RCC 7860 (cell line): ENCODE measurements at regions not wholly inside any gene's neighbourhood (a gene's known extent, or its start where the extent isn't known, plus 50 kb on each side); places are given as distances from the start of the nearest gene placed in this dataset.

Experiments used
- DNase-seq: peaks from one replicate; pipeline ENCODE4 v3.0.0-alpha.2; 2015; ENCODE audit warnings: low spot score
- FAIRE-seq: peaks from 2 replicates; lab custom pipeline; 2012; peaks lifted over from hg19 to GRCh38; lab: Jason Lieb, UNC

GRCh38 chr2:155830351-155830750 lies 502.2 kb downstream of the NR4A2 start:
- FAIRE-seq (no peak), DNase-seq (no peak)

DNA sequence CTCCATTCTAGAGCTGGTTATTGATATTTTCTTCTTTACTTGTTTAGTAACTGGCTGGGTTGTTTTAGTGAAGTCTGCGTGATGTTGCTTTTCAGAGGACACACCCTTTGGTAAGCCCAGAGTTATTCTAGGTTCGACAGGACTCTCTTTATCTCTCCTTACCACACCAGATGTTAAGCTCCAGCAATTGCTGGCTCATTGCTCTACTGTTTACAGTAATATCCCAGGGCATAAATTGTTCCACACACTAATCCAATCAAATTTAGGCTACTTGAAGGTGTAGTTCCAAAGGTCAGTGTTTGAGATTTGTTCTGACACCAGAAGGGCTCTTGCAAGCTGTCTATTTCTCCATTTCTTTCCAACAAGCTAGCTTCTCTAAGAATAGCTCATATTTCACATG lies 506.6 kb downstream of the NR4A2 start:
- DNase-seq, result no peak

DNA sequence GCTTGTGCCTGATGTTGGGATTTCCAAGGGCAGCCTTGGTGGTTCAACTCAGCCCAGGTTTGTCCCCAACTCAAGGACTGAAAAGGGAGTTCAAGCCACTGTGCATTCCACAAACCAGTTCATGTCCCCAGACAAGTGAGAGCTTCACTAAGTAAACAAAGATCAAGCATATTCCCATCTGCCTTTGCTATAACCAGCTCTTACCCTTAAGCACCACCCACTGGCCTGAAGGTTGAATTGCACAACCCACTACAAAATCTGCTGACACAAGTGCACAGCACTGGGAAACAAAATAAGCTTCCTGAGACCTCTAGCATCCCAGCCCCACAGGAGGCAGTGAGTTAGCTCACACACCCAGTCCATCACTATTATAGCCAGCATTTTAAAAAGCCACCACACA lies 516.7 kb downstream of the NR4A2 start:
- DNase-seq (peak; percentile 11), FAIRE-seq (no peak)

More for the DNA sequence above, 506.6 kb downstream of the NR4A2 start:
- no peak for FAIRE-seq

GRCh38 chr2:155815275-155815674 lies 517.2 kb downstream of the NR4A2 start:
- no peak for FAIRE-seq
- DNase-seq, result no peak

DNA sequence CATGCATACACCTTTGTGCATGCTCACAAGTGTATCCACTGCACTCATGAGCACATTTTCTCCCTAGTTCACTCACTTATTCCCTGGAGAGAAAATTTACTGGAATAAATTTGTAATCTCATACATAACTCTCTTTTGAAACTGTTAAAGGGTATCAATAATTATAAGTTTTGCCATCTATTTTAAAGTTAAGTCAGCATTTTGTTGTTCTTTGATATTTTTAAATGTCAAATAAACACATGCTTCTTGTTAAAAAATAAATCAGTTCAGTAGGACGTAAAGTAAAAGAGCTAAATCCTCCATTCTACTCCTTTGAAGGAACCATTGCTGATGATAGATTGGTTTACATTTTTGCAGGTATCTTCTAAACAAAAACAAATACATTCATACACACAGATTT lies 522.1 kb downstream of the NR4A2 start:
- DNase-seq (no peak), FAIRE-seq (no peak)

DNA sequence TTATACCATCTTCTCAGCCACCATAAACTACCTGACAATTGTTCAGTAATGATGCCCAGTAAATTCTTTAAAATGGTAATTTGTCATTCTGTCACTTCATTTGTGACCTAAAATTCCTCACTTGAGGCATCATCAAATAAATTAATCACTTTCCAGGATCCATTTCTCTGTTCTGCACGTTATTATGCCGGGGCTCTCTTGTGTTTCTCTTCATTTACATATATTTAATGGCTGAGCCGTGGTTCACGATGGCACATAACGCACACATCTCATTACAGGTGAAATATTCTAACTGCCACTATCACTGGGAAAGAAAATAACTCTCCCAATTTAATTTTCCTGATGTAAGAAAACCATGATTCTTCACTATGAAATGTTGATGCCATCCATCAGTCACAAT lies 529.6 kb downstream of the NR4A2 start:
- FAIRE-seq (no peak), DNase-seq (no peak)

DNA sequence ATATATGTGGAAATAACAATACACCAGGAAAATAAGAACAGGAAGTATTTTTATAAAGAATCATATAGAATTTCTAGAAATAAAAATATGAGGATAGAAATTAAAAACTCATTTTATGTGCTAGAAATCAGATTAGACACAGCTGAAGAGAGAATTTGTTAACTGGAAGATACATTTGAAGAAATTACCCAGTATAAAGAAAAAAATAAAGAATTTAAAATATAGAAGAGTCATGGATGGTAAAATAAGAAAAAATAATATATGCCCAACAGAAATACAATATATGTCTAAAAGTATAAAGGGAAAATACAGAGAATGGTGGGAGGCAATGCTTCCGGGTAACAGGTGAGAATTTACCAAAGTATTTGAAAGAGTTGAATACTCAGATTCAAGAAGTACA lies 539.9 kb downstream of the NR4A2 start:
- FAIRE-seq (no peak), DNase-seq (no peak)

GRCh38 chr2:155770516-155770915 lies 562.0 kb downstream of the NR4A2 start:
- no peak for FAIRE-seq
- no peak for DNase-seq

DNA sequence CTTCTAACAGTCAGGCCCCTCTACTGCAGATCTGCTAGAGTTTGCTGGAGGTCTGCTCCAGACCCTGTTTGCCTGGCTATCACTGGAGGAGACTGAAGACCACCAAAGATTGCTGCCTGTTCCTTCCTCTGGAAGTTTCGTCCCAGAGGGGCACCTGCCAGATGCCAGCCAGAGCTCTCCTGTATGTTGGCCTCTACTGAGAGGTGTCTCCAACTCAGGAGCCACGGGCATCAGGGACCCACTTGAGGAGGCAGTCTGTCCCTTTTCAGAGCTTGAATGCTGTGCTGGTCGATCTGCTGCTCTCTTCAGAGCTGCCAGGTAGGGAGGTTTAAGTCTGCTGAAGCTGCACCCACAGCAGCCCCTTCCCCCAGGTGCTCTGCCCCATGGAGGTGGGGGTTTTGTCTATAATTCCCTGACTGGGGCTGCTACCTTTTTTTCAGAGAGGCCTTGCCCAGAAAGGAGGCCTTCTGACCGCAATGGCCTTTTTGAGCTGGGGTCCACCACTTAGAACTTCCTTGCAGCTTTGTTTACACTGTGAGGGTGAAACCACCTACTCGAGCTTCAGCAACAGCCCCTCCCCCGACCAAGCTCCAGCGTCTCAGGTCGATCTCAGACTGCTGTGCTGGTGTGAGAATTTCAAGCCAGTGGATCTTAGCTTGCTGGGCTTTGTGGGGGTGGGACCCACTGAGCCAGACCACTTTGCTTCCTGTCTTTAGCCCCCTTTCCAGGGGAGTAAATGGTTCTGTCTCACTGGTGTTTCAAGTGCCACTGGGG lies 566.0 kb downstream of the NR4A2 start:
- FAIRE-seq, result no peak
- no peak for DNase-seq

GRCh38 chr2:155755481-155755880 lies 577.0 kb downstream of the NR4A2 start:
- DNase-seq (no peak), FAIRE-seq (no peak)

GRCh38 chr2:155748131-155748530 lies 584.4 kb downstream of the NR4A2 start:
- FAIRE-seq, result no peak
- no peak for DNase-seq

DNA sequence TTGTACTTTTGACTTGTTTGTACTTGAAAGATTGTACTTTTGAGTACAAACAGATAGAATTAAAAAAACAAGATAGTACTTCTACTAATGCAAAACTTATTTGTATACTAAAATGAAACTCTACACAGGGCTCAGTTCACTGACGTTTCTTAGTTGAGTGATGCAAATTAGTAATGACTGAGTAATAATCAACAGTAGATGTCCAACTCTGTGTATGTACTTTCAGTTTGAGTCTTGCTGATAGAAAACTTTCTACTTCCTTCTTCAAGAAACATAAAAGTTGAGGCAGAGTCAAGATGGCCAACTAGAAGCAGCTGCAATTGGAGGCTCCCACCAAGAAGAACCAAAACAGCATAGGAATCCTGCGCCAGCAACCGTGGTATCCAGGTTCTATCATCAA lies 585.0 kb downstream of the NR4A2 start:
- no peak for DNase-seq
- FAIRE-seq, result no peak

GRCh38 chr2:155733091-155733853 lies 599.2 kb downstream of the NR4A2 start:
- no peak for FAIRE-seq
- no peak for DNase-seq

DNA sequence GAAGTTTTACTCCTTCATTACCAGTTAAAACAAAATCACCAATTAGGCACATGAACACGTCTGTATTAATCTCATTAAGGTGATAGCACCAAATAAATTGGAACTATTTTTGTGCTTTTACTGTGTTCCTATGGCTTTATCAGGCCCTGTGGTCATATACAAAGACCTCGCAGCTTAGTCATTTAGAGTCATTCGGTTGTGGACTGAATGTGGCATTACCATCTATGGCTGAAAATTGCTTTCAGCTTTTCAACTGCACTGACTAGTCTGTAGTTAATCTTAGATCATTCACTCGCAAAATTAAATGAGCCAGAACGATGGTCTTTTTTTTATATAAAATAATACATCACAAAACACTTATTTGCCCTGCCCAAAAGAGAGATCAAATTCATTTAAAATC lies 601.7 kb downstream of the NR4A2 start:
- no peak for FAIRE-seq

DNA sequence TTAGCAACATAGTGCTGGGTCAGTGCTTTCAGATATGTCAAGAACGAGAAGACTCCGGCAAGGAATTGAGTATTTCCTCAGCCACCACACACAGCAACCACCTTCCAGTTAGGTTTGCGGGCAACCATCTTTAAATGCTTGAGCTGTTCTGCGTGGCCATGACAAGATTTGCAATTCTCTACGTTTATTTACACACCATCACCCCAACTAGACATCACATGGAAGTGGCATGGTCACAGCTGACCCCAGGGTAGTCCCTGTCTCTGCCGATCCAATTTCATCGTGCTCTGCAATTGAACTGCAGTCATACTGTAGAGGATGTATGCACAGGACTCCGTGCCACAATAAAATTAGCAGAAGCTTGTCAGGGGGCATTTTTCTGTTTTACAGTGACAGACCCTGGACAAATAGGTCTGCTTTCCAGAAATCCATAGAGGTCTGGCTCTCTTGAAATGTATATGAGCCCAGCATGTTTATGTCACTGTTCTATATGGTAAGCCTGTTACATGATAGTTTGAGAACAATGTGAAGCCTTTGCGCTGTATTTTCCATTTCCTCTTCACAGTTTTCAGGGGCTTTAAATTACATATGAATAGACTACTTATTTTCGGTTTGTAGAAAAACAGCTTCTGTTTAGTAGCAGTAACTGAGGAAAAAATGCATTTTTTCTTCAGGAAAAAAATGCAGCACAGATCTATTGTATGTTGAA lies 605.2 kb downstream of the NR4A2 start:
- FAIRE-seq (no peak), DNase-seq (no peak)

More for the DNA sequence above, 601.7 kb downstream of the NR4A2 start:
- DNase-seq, result peak; percentile 16

DNA sequence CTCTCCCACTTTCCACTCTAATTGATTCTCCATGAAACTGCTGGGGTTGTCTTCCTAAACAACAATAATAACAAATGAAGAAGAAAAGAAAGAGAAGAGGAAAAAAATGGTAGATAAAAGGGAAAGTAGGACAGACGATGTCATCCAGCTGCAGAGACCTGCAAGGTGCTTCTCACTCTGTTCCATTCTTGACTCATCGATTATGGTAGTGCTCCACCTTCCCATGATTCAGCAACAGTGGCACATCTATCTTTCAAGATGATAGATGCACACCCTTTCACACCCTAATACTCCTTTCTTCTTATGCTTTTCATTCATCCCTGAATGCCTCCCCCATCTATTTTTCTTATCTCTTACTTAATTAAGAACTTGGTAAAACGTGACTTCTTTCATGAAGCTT lies 610.2 kb downstream of the NR4A2 start:
- FAIRE-seq (no peak), DNase-seq (no peak)

DNA sequence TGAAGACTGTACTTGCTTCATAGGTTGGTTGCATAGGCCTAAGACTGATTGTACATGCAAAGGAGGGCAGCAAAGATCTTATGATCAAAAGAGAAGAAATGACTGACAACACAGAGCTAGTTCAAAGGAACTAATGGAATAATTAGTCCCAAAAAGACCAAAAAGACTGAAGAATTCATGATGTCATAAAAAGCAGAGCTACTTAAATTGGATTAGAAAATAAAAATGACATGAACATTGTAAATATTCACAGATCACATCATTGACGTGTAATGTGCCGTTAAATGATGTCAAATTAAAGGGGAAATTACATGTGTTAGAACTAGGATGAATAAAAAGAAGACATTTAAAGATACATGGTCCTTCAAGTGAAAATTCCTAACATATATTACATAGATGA lies 616.8 kb downstream of the NR4A2 start:
- FAIRE-seq, result no peak
- no peak for DNase-seq

GRCh38 chr2:155714983-155715382 lies 617.5 kb downstream of the NR4A2 start:
- FAIRE-seq (no peak), DNase-seq (no peak)

DNA sequence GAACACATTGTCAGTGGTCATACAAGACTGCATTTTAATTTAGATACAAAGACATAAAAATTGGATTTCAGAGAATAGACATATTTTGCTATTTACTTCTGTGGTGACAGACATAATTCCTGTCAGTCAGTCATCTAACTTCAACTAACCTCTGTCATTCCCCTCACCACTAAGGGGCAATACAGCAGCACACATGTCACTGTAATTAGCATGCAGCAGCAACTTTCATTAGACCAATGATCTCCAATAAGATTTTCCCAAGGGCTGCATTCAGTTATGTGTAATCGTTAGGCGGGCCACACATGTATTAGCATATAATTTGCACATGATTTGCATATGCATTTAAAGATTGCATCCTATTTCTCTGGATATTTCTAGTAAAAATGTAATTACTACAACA lies 624.5 kb downstream of the NR4A2 start:
- no peak for DNase-seq
- no peak for FAIRE-seq

- FAIRE-seq, result no peak
- no peak for DNase-seq
Observed at GRCh38 chr2:155703917-155704316, 628.6 kb downstream of the NR4A2 start.

- FAIRE-seq (no peak), DNase-seq (no peak)
Observed at GRCh38 chr2:155703048-155703447, 629.5 kb downstream of the NR4A2 start.

DNA sequence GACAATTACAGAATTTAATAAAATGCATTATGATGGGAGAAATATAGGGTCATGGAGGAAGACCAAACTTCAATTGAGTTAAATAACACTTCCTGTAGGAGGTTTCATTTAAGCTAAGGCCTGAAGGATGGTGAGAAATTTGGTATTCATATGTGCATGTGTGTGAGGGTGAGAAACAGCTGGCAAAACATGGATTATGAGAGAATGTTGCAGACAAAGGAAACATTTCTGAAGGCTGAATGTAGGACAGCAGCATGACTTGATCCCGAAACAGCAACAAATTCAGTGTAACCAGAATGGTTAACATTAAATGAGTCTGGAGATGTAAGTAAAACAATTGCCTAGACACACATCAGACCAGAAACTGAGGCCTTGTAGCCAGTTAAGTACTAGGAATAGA lies 630.8 kb downstream of the NR4A2 start:
- FAIRE-seq (no peak), DNase-seq (no peak)
